HEK293 (cell line): ENCODE measurements at regions not wholly inside any gene's neighbourhood (a gene's known extent, or its start where the extent isn't known, plus 50 kb on each side); places are given as distances from the start of the nearest gene placed in this dataset.
A peak's percentile ranks its signal among the peaks of the same experiment; 100 is the strongest.

Source experiments
- CTCF ChIA-PET: fragments of 350-600 bp; formaldehyde crosslinking; extraction: SDS; loops from one replicate; lab custom pipeline; 2021; ENCODE audit warnings: antibody characterized with exemption; lab: Yijun Ruan, JAX
- POLR2A ChIA-PET: fragments of 300-600 bp; formaldehyde crosslinking; extraction: SDS; loops from one replicate; lab custom pipeline; 2020; ENCODE audit warnings: antibody characterized with exemption, inconsistent platforms; lab: Yijun Ruan, JAX
- H3K27ac ChIP-seq: fragments of 200-500 bp; sonication (Bioruptor generic); 2 replicates; pipeline ENCODE4 v1.5.1; 2014; ENCODE audit warnings: low read depth, low read length, control low read depth, inconsistent platforms; ENCODE audit errors: extremely low read depth
- H3K36me3 ChIP-seq, 2 experiments: fragments of 200-500 bp in 1 of 2; sonication (Bioruptor generic) in 1 of 2; 1 replicate in 1 of 2; 2 replicates in 1 of 2; pipeline ENCODE4 v1.5.1; 2014 to 2017; ENCODE audit warnings: inconsistent platforms in 2 of 2, low read length in 2 of 2; ENCODE audit not compliant: control insufficient read depth in 2 of 2, insufficient read depth in 1 of 2
- H3K4me1 ChIP-seq: fragments of 200-500 bp; sonication (Bioruptor generic); 2 replicates; pipeline ENCODE4 v1.5.1; 2014; ENCODE audit warnings: mild to moderate bottlenecking, low read length, inconsistent platforms; ENCODE audit not compliant: control insufficient read depth, insufficient read depth
- H3K4me3 ChIP-seq: 2 replicates; pipeline ENCODE4 v1.5.1; 2011; ENCODE audit warnings: low read depth, mild to moderate bottlenecking, control low read depth, low read length, moderate library complexity
- H3K9me3 ChIP-seq: fragments of 200-500 bp; sonication (Bioruptor generic); 2 replicates; pipeline ENCODE4 v1.5.1; 2014; ENCODE audit warnings: low read depth, low read length, inconsistent platforms; ENCODE audit not compliant: control insufficient read depth, insufficient read depth
- BCL11B ChIP-seq: fragments of 450-650 bp; formaldehyde crosslinking; IDR thresholded peaks from 2 replicates; pipeline ENCODE4 v1.5.1; 2016; ENCODE audit warnings: low read depth, missing biosample characterization, missing genetic modification characterization
- FEZF1 ChIP-seq: fragments of 450-650 bp; formaldehyde crosslinking; IDR thresholded peaks from 2 replicates; pipeline ENCODE4 v1.5.1; 2016; ENCODE audit warnings: missing biosample characterization, missing genetic modification characterization
- KLF16 ChIP-seq: fragments of 450-650 bp; formaldehyde crosslinking; IDR thresholded peaks from 2 replicates; pipeline ENCODE4 v1.5.1; 2017; ENCODE audit warnings: missing biosample characterization, missing genetic modification characterization
- OSR2 ChIP-seq: fragments of 450-650 bp; formaldehyde crosslinking; IDR thresholded peaks from 2 replicates; pipeline ENCODE4 v1.5.1; 2016; ENCODE audit warnings: missing biosample characterization, missing genetic modification characterization
- PRDM1 ChIP-seq: fragments of 450-650 bp; formaldehyde crosslinking; IDR thresholded peaks from 2 replicates; pipeline ENCODE4; 2016; ENCODE audit warnings: missing biosample characterization, missing genetic modification characterization
- SP3 ChIP-seq: fragments of 450-650 bp; formaldehyde crosslinking; IDR thresholded peaks from 2 replicates; pipeline ENCODE4 v1.5.1; 2016; ENCODE audit warnings: missing biosample characterization, missing genetic modification characterization
- TCF7L2 ChIP-seq: IDR thresholded peaks from 2 replicates; pipeline ENCODE4 v1.6.1; 2011; ENCODE audit warnings: low read depth, mild to moderate bottlenecking, inconsistent platforms, low read length, moderate library complexity, borderline replicate concordance
- ZBTB17 ChIP-seq: fragments of 450-650 bp; formaldehyde crosslinking; IDR thresholded peaks from 2 replicates; pipeline ENCODE4 v1.5.1; 2016; ENCODE audit warnings: missing biosample characterization, missing genetic modification characterization
- ZBTB48 ChIP-seq: fragments of 450-650 bp; formaldehyde crosslinking; IDR thresholded peaks from 2 replicates; pipeline ENCODE4 v1.5.1; 2016; ENCODE audit warnings: missing biosample characterization, missing genetic modification characterization
- ZFP3 ChIP-seq: fragments of 450-650 bp; formaldehyde crosslinking; IDR thresholded peaks from 2 replicates; pipeline ENCODE4 v1.5.1; 2016; ENCODE audit warnings: low read depth, missing biosample characterization, missing genetic modification characterization
- ZNF132 ChIP-seq: fragments of 450-650 bp; formaldehyde crosslinking; IDR thresholded peaks from 2 replicates; pipeline ENCODE4 v1.5.1; 2017; ENCODE audit warnings: missing biosample characterization, missing genetic modification characterization, borderline replicate concordance
- ZNF362 ChIP-seq: fragments of 450-650 bp; formaldehyde crosslinking; IDR thresholded peaks from 2 replicates; pipeline ENCODE4 v1.5.1; 2016; ENCODE audit warnings: missing biosample characterization, missing genetic modification characterization
- ZNF514 ChIP-seq: fragments of 450-650 bp; formaldehyde crosslinking; IDR thresholded peaks from 2 replicates; pipeline ENCODE4 v1.5.1; 2016; ENCODE audit warnings: missing biosample characterization, missing genetic modification characterization
- ZNF560 ChIP-seq: fragments of 450-650 bp; formaldehyde crosslinking; IDR thresholded peaks from 2 replicates; pipeline ENCODE4 v1.5.1; 2017; ENCODE audit warnings: missing biosample characterization, missing genetic modification characterization, borderline replicate concordance
- ZNF639 ChIP-seq: fragments of 450-650 bp; formaldehyde crosslinking; IDR thresholded peaks from 2 replicates; pipeline ENCODE4 v1.5.1; 2016; ENCODE audit warnings: missing biosample characterization, missing genetic modification characterization
- ZNF664 ChIP-seq: fragments of 450-650 bp; formaldehyde crosslinking; IDR thresholded peaks from 2 replicates; pipeline ENCODE4 v1.5.1; 2016; ENCODE audit warnings: missing biosample characterization, missing genetic modification characterization
- ZNF692 ChIP-seq: fragments of 450-650 bp; formaldehyde crosslinking; IDR thresholded peaks from 2 replicates; pipeline ENCODE4 v1.5.1; 2016; ENCODE audit warnings: missing biosample characterization, missing genetic modification characterization
- ZNF791 ChIP-seq: fragments of 450-650 bp; formaldehyde crosslinking; IDR thresholded peaks from 2 replicates; pipeline ENCODE4 v1.5.1; 2016; ENCODE audit warnings: missing biosample characterization, missing genetic modification characterization
- ZNF843 ChIP-seq: fragments of 450-650 bp; formaldehyde crosslinking; IDR thresholded peaks from 2 replicates; pipeline ENCODE4 v1.5.1; 2016; ENCODE audit warnings: missing biosample characterization, missing genetic modification characterization
- TF ChIP-seq, protein P1 (sequence below): sonication (generic); formaldehyde crosslinking; IDR thresholded peaks from 2 replicates; pipeline ENCODE4 v1.8.1; 2022; ENCODE audit warnings: mild to moderate bottlenecking, moderate library complexity, missing genetic modification reagents
- TF ChIP-seq, protein P2 (sequence below): fragments of 450-650 bp; formaldehyde crosslinking; IDR thresholded peaks from 2 replicates; pipeline ENCODE4 v1.5.1; 2016; ENCODE audit warnings: missing biosample characterization, missing genetic modification characterization
- TF ChIP-seq, protein P3 (sequence below): fragments of 450-650 bp; formaldehyde crosslinking; IDR thresholded peaks from 2 replicates; pipeline ENCODE4 v1.5.1; 2016; ENCODE audit warnings: missing biosample characterization, missing genetic modification characterization

- peak; percentile 73; the same call in 1 of the 2 replicates for TF ChIP-seq ZBTB17
These were observed 109.9 kb upstream of the ATP11B start (continued) for GRCh38 chr3:182683453-182683852.

DNA sequence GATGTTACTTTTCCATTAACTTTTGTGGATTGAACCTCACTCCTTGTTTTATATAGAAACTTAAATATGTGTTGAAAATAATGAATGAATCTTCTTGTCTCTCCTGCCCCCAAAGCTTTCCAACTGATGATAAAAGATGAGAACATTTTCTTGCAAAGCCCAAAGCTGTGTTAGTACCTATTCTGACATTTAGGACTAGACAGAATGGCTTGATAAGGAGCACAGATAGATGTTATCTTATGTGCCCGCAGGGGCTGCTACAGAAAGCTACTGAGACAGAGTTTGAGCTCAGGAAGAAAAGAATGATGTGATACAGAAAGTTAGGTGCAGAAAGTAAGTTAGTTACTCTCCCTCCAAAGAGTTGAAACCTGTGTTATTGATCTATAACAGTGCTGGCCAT is 109.4 kb upstream of the ATP11B start:
- TF ChIP-seq, protein P1, sequence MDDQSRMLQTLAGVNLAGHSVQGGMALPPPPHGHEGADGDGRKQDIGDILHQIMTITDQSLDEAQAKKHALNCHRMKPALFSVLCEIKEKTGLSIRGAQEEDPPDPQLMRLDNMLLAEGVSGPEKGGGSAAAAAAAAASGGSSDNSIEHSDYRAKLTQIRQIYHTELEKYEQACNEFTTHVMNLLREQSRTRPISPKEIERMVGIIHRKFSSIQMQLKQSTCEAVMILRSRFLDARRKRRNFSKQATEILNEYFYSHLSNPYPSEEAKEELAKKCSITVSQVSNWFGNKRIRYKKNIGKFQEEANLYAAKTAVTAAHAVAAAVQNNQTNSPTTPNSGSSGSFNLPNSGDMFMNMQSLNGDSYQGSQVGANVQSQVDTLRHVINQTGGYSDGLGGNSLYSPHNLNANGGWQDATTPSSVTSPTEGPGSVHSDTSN (CRISPR knock-in tag): no peak
- no peak for TF ChIP-seq ZFP3 (tag by site-specific recombination)
- TF ChIP-seq PRDM1 (tag by site-specific recombination): 0 out of 2 replicates have a peak, but pooled peaks have one; percentile 3
- peak; percentile 62 for TF ChIP-seq ZBTB17
- POLR2A ChIA-PET: no interaction called here
- Histone ChIP-seq H3K4me3 (no peak overlapping the region), H3K36me3 (no peaks in the 10 kb centered on the region), H3K27ac (no peak overlapping the region), H3K9me3 (no peaks in the 10 kb centered on the region), H3K4me1 (no peaks in the 10 kb centered on the region; the same call in 1 of the 2 replicates)
- CTCF ChIA-PET: interaction anchor here (0.7 to 5.2 kb wide), 10 partner anchors 25 to 1470 kb away, joined by 3 to 29 read pairs (median 3); no protein-coding TSS in a partner anchor

- POLR2A ChIA-PET: no interaction called here
- no peak overlapping the region for H3K27ac ChIP-seq
- H3K9me3 ChIP-seq: no peaks in the 10 kb centered on the region
- no peaks in the 10 kb centered on the region; the same call in 1 of the 2 replicates for H3K4me1 ChIP-seq
- CTCF ChIA-PET: interaction anchor here (0.6 to 5.2 kb wide), 6 partner anchors 8 to 1500 kb away, joined by 3 to 29 read pairs (median 4); no protein-coding TSS in a partner anchor
- H3K36me3 ChIP-seq: no peaks in the 10 kb centered on the region
- no peak overlapping the region for H3K4me3 ChIP-seq
- TF ChIP-seq ZNF560 (tag by site-specific recombination): no peak
- TF ChIP-seq OSR2 (tag by site-specific recombination): 0 out of 2 replicates have a peak, but pooled peaks have one; percentile 8
- peak; percentile 65; the same call in 1 of the 2 replicates for TF ChIP-seq TCF7L2
- no peak for TF ChIP-seq ZNF791 (tag by site-specific recombination)
- no peak for TF ChIP-seq KLF16 (tag by site-specific recombination)
- TF ChIP-seq ZNF132: no peak
- TF ChIP-seq, protein P2, sequence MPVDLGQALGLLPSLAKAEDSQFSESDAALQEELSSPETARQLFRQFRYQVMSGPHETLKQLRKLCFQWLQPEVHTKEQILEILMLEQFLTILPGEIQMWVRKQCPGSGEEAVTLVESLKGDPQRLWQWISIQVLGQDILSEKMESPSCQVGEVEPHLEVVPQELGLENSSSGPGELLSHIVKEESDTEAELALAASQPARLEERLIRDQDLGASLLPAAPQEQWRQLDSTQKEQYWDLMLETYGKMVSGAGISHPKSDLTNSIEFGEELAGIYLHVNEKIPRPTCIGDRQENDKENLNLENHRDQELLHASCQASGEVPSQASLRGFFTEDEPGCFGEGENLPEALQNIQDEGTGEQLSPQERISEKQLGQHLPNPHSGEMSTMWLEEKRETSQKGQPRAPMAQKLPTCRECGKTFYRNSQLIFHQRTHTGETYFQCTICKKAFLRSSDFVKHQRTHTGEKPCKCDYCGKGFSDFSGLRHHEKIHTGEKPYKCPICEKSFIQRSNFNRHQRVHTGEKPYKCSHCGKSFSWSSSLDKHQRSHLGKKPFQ: no peak
- no peak for TF ChIP-seq ZBTB48 (tag by site-specific recombination)
- TF ChIP-seq ZNF639 (tag by site-specific recombination): no peak
- no peak for TF ChIP-seq SP3 (tag by site-specific recombination)
- TF ChIP-seq FEZF1 (tag by site-specific recombination): peak; percentile 78
- TF ChIP-seq ZNF514 (tag by site-specific recombination): no peak
- no peak for TF ChIP-seq ZNF664 (tag by site-specific recombination)
- TF ChIP-seq ZNF692 (tag by site-specific recombination): no peak
- TF ChIP-seq ZNF362 (tag by site-specific recombination): no peak
- TF ChIP-seq, protein P3, sequence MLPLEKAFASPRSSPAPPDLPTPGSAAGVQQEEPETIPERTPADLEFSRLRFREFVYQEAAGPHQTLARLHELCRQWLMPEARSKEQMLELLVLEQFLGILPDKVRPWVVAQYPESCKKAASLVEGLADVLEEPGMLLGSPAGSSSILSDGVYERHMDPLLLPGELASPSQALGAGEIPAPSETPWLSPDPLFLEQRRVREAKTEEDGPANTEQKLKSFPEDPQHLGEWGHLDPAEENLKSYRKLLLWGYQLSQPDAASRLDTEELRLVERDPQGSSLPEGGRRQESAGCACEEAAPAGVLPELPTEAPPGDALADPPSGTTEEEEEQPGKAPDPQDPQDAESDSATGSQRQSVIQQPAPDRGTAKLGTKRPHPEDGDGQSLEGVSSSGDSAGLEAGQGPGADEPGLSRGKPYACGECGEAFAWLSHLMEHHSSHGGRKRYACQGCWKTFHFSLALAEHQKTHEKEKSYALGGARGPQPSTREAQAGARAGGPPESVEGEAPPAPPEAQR: no peak
- peak; percentile 36; the same call in 1 of the 2 replicates for TF ChIP-seq BCL11B (tag by site-specific recombination)
- TF ChIP-seq ZNF843 (tag by site-specific recombination): peak; percentile 34; the same call in 1 of the 2 replicates
These were observed 107.0 kb upstream of the ATP11B start for GRCh38 chr3:182686033-182686886.
